ENCODE measurements at regions not wholly inside any gene's neighbourhood (a gene's known extent, or its start where the extent isn't known, plus 50 kb on each side); places are given as distances from the start of the nearest gene placed in this dataset.

DNA sequence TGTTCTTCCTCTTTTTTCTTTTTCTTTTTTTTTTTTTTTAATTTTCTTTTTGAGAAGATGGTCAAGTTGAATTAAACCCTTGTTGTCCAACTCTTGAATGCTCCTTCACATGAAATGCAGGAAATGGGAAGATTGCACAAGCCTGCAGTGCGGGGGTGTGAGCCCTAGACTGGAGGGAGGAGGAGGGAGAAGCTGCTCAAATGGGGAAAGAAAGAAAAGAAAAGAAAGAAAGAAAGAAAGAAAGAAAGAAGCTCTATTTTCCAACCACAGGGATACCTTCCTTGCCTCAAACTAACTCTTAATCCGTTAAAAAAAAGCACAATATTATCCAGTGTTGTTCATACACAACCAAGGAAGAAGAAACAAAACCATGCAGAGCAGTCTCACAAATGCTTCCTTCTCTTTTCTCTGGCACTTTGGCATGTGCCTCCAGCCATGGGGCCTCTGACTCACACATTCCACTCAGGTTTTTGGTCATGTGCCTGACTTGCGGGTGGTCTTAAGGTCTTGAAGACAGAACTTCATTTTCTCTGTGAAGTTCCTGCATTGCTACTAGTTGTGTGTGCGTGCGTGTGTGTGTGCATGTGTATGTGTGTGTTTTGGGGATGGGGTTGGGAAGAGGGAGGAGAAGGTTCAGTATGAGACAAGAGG lies 276.1 kb downstream of the RPS6KC1 start:
- TF ChIP-seq, protein P1, sequence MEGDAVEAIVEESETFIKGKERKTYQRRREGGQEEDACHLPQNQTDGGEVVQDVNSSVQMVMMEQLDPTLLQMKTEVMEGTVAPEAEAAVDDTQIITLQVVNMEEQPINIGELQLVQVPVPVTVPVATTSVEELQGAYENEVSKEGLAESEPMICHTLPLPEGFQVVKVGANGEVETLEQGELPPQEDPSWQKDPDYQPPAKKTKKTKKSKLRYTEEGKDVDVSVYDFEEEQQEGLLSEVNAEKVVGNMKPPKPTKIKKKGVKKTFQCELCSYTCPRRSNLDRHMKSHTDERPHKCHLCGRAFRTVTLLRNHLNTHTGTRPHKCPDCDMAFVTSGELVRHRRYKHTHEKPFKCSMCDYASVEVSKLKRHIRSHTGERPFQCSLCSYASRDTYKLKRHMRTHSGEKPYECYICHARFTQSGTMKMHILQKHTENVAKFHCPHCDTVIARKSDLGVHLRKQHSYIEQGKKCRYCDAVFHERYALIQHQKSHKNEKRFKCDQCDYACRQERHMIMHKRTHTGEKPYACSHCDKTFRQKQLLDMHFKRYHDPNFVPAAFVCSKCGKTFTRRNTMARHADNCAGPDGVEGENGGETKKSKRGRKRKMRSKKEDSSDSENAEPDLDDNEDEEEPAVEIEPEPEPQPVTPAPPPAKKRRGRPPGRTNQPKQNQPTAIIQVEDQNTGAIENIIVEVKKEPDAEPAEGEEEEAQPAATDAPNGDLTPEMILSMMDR (conservative IDR thresholded peaks at IDR 0.05) = no peak
- TF ChIP-seq ZFX (IDR thresholded peaks at IDR 0.05) = no peak
